T-cell (primary cell): ENCODE measurements at regions not wholly inside any gene's neighbourhood (a gene's known extent, or its start where the extent isn't known, plus 50 kb on each side); places are given as distances from the start of the nearest gene placed in this dataset.
"Not testable (repeated sequence)": the region's sequence is repeated elsewhere in the genome, so short reads cannot be mapped to it uniquely, and the experiment has no call there.

Experiments used
- ATAC-seq, 4 experiments: fragments of 200-7000 bp in 3 of 4; fragments of 150-1000 bp in 1 of 4; cut with Tn5 transposase; replicated peaks in 1 of 4; 1 replicate in 3 of 4; 2 replicates in 1 of 4; pipeline ENCODE4 v1.10.0; 2021; ENCODE audit warnings: moderate library complexity in 3 of 4, mild to moderate bottlenecking in 2 of 4, moderate number of reproducible peaks in 1 of 4
- CTCF ChIA-PET, 2 donors: fragments of 300-600 bp; sonication (Branson Sonifier 250); formaldehyde crosslinking; loops; one replicate each; lab custom pipeline; 2022; ENCODE audit warnings: antibody characterized with exemption in 2 of 2; lab: Charles Lee
- POLR2A ChIA-PET, 2 donors: fragments of 300-600 bp; sonication (Branson Sonifier 250); formaldehyde crosslinking; loops; one replicate each; lab custom pipeline; 2022; ENCODE audit warnings: antibody characterized with exemption in 2 of 2; lab: Charles Lee
- DNase-seq, 35 experiments: peaks; one replicate each; pipeline versions ENCODE4 v3.0.0 to v3.0.0-alpha.2; 2013 to 2023
- H3K27ac ChIP-seq: one replicate; pipeline ENCODE4 v1.5.1; 2013; ENCODE audit warnings: low read length
- H3K27me3 ChIP-seq, 2 experiments: replicated peaks in 1 of 2; 1 replicate in 1 of 2; 2 replicates in 1 of 2; pipeline versions ENCODE4 v1.6.1 to v1.7.0; 2013; ENCODE audit warnings: low read length in 1 of 2, mixed read lengths in 1 of 2; ENCODE audit not compliant: control insufficient read depth in 2 of 2, insufficient read depth in 2 of 2; ENCODE audit errors: extremely low read depth in 1 of 2
- H3K36me3 ChIP-seq, 2 donors: 1 replicate in 1 of 2; 2 replicates in 1 of 2; pipeline versions ENCODE4 v1.6.1 to v1.7.0; 2013; ENCODE audit warnings: low read length in 1 of 2; ENCODE audit not compliant: control insufficient read depth in 2 of 2, insufficient read depth in 1 of 2; ENCODE audit errors: extremely low read depth in 1 of 2
- H3K4me1 ChIP-seq, 2 experiments: 1 replicate in 1 of 2; 2 replicates in 1 of 2; pipeline versions ENCODE4 v1.6.1 to v1.7.0; 2013; ENCODE audit warnings: low read length in 2 of 2, mixed read lengths in 1 of 2; ENCODE audit not compliant: insufficient read depth in 2 of 2, control insufficient read depth in 1 of 2; ENCODE audit errors: extremely low read depth in 1 of 2
- H3K4me3 ChIP-seq, 2 donors: 1 replicate in 1 of 2; 2 replicates in 1 of 2; pipeline versions ENCODE4 v1.5.1 to v1.7.0; 2013; ENCODE audit warnings: mild to moderate bottlenecking in 2 of 2, low read length in 1 of 2, moderate library complexity in 1 of 2; ENCODE audit not compliant: control insufficient read depth in 1 of 2; ENCODE audit errors: extremely low read depth in 1 of 2
- H3K9me3 ChIP-seq: 2 replicates; pipeline ENCODE4 v1.7.0; 2013
- H3K27ac Mint-ChIP-seq, 2 donors: one replicate each; pipeline ENCODE4 v1.8.0; 2020 to 2021; ENCODE audit warnings: mild to moderate bottlenecking in 2 of 2, mixed read lengths in 2 of 2
- H3K27me3 Mint-ChIP-seq, 2 donors: one replicate each; pipeline ENCODE4 v1.8.0; 2021 to 2022; ENCODE audit warnings: mixed read lengths in 2 of 2
- H3K36me3 Mint-ChIP-seq: one replicate; pipeline ENCODE4 v1.8.0; 2021; ENCODE audit warnings: mixed read lengths
- H3K4me1 Mint-ChIP-seq, 3 donors: one replicate each; pipeline ENCODE4 v1.8.0; 2020 to 2022; ENCODE audit warnings: mixed read lengths in 3 of 3, mild to moderate bottlenecking in 1 of 3
- H3K4me3 Mint-ChIP-seq, 3 donors: one replicate each; pipeline ENCODE4 v1.8.0; 2020 to 2022; ENCODE audit warnings: mild to moderate bottlenecking in 3 of 3, mixed read lengths in 3 of 3, moderate library complexity in 3 of 3
- H3K9me3 Mint-ChIP-seq, 3 donors: one replicate each; pipeline ENCODE4 v1.8.0; 2020 to 2022; ENCODE audit warnings: mixed read lengths in 3 of 3
- WGBS: methylation state at CpG from one replicate; pipeline ENCODE4 v1.1.5; 2013; ENCODE audit warnings: missing lambda C conversion rate; ENCODE audit not compliant: insufficient coverage; 5-methylcytosine and 5-hydroxymethylcytosine counted together

DNA sequence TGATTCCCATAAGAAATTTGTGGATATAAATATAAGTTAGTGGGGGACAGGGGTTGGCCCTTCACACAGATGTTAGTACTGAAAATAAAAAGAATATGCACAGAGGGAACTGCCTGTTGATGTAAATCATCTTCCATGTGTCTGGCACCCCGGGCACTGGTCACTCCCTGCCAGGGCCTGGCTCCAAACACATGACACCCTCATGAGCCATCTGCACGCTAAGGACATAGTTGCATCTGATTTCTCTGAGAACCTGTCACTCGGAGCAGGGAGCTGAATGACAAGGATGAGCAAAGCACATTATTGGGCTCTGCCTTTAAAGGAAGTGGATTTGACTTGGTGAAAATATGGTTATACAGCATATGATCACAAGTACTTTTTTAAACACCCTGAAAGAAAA lies 66.2 kb upstream of the TSC22D2 start:
- DNase-seq (no peak), ATAC-seq (no peak)
- no peaks in the 10 kb centered on the region for H3K36me3 ChIP-seq
- H3K27me3 ChIP-seq: no peaks in the 10 kb centered on the region
- Mint-ChIP-seq H3K4me1 (no peaks in the 10 kb centered on the region), H3K4me3 (no peak overlapping the region), H3K27ac (no peak overlapping the region), H3K27me3 (peaks cover 21 to 22% of the 10 kb centered on the region in 2 donors), H3K36me3 (no peaks in the 10 kb centered on the region), H3K9me3 (no peaks in the 10 kb centered on the region)
- CTCF ChIA-PET: no interaction called here
- no peaks in the 10 kb centered on the region for H3K4me1 ChIP-seq
- H3K27ac ChIP-seq: no peak overlapping the region
- WGBS: 76% methylated on average over 2 of the region's 3 CpGs
- POLR2A ChIA-PET: no interaction called here
- H3K4me3 ChIP-seq: no peak overlapping the region
- no peaks in the 10 kb centered on the region for H3K9me3 ChIP-seq

GRCh38 chr3:150336363-150336762 lies 71.7 kb upstream of the TSC22D2 start:
- H3K4me3 Mint-ChIP-seq, POLR2A ChIA-PET, H3K27ac ChIP-seq, H3K36me3 ChIP-seq, H3K36me3 Mint-ChIP-seq, H3K9me3 ChIP-seq, H3K4me1 Mint-ChIP-seq, H3K4me1 ChIP-seq, H3K4me3 ChIP-seq, H3K9me3 Mint-ChIP-seq, ATAC-seq, DNase-seq, H3K27ac Mint-ChIP-seq, H3K27me3 ChIP-seq: not testable (repeated sequence)
- H3K27me3 Mint-ChIP-seq: peaks cover 6 to 27% of the 10 kb centered on the region in 2 donors
- WGBS: 100% methylated on average over 3 of the region's 9 CpGs
- CTCF ChIA-PET: interaction anchor here in 1 of 2 donors (0.7 kb wide), 1 partner anchor 19 kb away, joined by 6 read pairs; no protein-coding TSS in a partner anchor

DNA sequence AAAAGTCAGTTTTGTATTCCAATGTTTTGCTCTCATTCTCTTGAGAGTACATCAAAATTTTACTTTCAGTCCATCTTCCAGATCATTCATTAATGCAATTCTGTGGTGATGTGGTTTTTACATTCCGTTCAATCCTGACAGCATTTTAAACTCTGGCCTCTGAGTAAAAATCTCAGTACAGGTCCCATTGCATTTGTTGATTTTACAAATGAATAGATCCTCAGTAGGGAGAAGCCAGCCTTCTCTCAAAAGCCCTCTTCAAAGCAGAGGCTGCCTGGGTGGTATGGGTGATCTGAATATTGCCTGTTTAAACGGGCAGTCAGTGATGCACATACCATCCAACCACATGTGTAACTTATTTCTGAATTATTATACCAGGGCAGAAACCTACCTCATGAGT lies 72.5 kb upstream of the TSC22D2 start:
- DNase-seq (no peak), ATAC-seq (no peak)
- H3K27ac ChIP-seq: no peak overlapping the region
- Mint-ChIP-seq H3K27me3 (peaks cover 6 to 27% of the 10 kb centered on the region in 2 donors), H3K9me3 (no peaks in the 10 kb centered on the region), H3K4me1 (no peaks in the 10 kb centered on the region), H3K4me3 (no peak overlapping the region), H3K36me3 (no peaks in the 10 kb centered on the region), H3K27ac (no peak overlapping the region)
- POLR2A ChIA-PET: interaction anchor here in 1 of 2 donors (0.8 kb wide), 1 partner anchor 14 kb away, joined by 3 read pairs; no protein-coding TSS in a partner anchor
- CTCF ChIA-PET: no interaction called here
- no peaks in the 10 kb centered on the region for H3K9me3 ChIP-seq
- H3K36me3 ChIP-seq: no peaks in the 10 kb centered on the region
- no peaks in the 10 kb centered on the region for H3K4me1 ChIP-seq
- H3K27me3 ChIP-seq: no peaks in the 10 kb centered on the region
- no CpG with 5 or more reads among the region's 2 CpGs for WGBS
- H3K4me3 ChIP-seq: no peak overlapping the region

- no peak for DNase-seq
- POLR2A ChIA-PET: interaction anchor here in 1 of 2 donors (0.8 kb wide), 1 partner anchor 15 kb away, joined by 3 read pairs; no protein-coding TSS in a partner anchor
Measured at GRCh38 chr3:150334974-150335373, 73.1 kb upstream of the TSC22D2 start.

DNA sequence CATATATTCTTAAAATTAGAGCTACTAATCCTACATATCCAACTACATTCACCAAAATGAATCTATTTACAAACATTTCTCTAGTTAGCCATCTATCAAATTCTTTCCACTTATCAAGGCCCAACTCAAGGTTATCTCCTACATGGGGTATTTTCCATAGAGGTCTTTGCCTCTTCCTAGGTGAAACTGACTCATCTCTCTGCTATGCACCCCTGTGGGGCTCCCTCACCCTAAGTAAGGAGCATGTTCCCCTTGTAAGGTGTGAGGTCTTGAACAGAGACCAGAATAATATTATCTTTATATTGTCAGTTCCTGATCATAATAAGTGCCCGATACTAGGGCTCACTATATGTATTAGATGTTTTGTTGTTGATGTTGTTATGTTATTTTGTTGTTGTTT lies 74.6 kb upstream of the TSC22D2 start:
- H3K27ac Mint-ChIP-seq: no peak overlapping the region
- no peaks in the 10 kb centered on the region for H3K36me3 ChIP-seq
- H3K9me3 Mint-ChIP-seq: no peaks in the 10 kb centered on the region
- WGBS: no CpG with 5 or more reads among the region's 1 CpG
- DNase-seq: no peak
- no peaks in the 10 kb centered on the region for H3K4me1 ChIP-seq
- ChIA-PET CTCF (no interaction called here), POLR2A (no interaction called here)
- no peak for ATAC-seq
- no peaks in the 10 kb centered on the region for H3K36me3 Mint-ChIP-seq
- no peak overlapping the region for H3K4me3 ChIP-seq
- H3K27ac ChIP-seq: no peak overlapping the region
- H3K27me3 ChIP-seq: no peaks in the 10 kb centered on the region
- no peaks in the 10 kb centered on the region for H3K9me3 ChIP-seq
- no peaks in the 10 kb centered on the region for H3K4me1 Mint-ChIP-seq
- no peak overlapping the region for H3K4me3 Mint-ChIP-seq
- peaks cover 6 to 20% of the 10 kb centered on the region in 2 donors for H3K27me3 Mint-ChIP-seq

More at GRCh38 chr3:150334974-150335373, 73.1 kb upstream of the TSC22D2 start:
- no peak overlapping the region for H3K27ac ChIP-seq
- no peaks in the 10 kb centered on the region for H3K4me1 Mint-ChIP-seq
- H3K36me3 ChIP-seq: no peaks in the 10 kb centered on the region
- no CpG with 5 or more reads among the region's 3 CpGs for WGBS
- H3K27ac Mint-ChIP-seq: no peak overlapping the region
- H3K9me3 Mint-ChIP-seq: no peaks in the 10 kb centered on the region
- no peak overlapping the region for H3K4me3 ChIP-seq
- H3K27me3 ChIP-seq: no peaks in the 10 kb centered on the region
- no peak overlapping the region for H3K4me3 Mint-ChIP-seq
- peaks cover 6 to 27% of the 10 kb centered on the region in 2 donors for H3K27me3 Mint-ChIP-seq
- H3K36me3 Mint-ChIP-seq: no peaks in the 10 kb centered on the region
- H3K9me3 ChIP-seq: no peaks in the 10 kb centered on the region
- no peak for ATAC-seq
- CTCF ChIA-PET: interaction anchor here in 1 of 2 donors (1.2 kb wide), 1 partner anchor 34 kb away, joined by 3 read pairs; no protein-coding TSS in a partner anchor
- H3K4me1 ChIP-seq: no peaks in the 10 kb centered on the region

DNA sequence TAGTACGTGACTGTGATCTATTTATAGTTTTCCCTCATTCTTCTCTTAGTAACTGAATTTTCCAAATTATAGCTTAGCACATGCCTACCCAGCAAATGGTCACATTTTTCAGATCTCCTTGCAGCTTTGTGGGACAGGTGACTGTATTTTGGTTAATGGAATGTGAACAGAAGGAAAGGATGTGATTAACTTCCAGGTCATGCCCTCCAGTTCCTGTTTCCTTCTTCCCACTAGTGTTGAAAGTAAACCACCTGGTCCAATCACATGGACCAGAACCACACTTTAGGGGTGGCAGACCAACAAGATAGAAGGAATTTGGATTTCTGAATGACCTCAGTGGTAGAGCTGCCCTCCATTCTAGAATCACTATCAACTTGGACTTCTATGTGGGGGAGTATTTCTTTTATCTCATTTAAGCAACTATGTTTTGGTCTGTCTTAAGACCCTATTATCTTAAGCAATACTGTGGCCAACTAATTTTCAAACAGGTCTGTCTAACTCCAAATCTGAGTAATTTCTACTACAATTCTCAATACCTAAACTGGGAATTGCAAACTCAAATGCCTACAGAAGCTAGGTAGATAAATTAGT lies 76.0 kb upstream of the TSC22D2 start:
- peaks cover 13 to 19% of the 10 kb centered on the region in 2 donors for H3K27me3 Mint-ChIP-seq
- H3K4me1 Mint-ChIP-seq: no peaks in the 10 kb centered on the region
- H3K36me3 Mint-ChIP-seq: no peaks in the 10 kb centered on the region
- peaks cover 0 to 3% of the 10 kb centered on the region in 2 experiments for H3K27me3 ChIP-seq
- H3K27ac Mint-ChIP-seq: no peak overlapping the region
- H3K9me3 Mint-ChIP-seq: no peaks in the 10 kb centered on the region
- no peak overlapping the region for H3K27ac ChIP-seq
- ChIA-PET CTCF (no interaction called here), POLR2A (no interaction called here)
- H3K4me3 ChIP-seq: no peak overlapping the region
- H3K4me3 Mint-ChIP-seq: no peak overlapping the region
- DNase-seq (no peak), ATAC-seq (no peak)
- no peaks in the 10 kb centered on the region for H3K9me3 ChIP-seq
- H3K36me3 ChIP-seq: no peaks in the 10 kb centered on the region
- H3K4me1 ChIP-seq: no peaks in the 10 kb centered on the region
- no CpG with 5 or more reads among the region's 1 CpG for WGBS
